ENCODE measurements at regions not wholly inside any gene's neighbourhood (a gene's known extent, or its start where the extent isn't known, plus 50 kb on each side); places are given as distances from the start of the nearest gene placed in this dataset.

GRCh38 chr7:16982640-16983350, 101.0 kb upstream of the AGR3 start:
- Histone ChIP-seq H3K27ac (ENCODE audit: low read depth, low read length) (no peak overlapping the region), H3K9ac (ENCODE audit: low read length) (no peak overlapping the region), H3K4me3 (ENCODE audit: low read depth in 1 of 2, low read length in 2 of 2) (no peak overlapping the region), H3K36me3 (ENCODE audit: insufficient read depth, low read length) (no peaks in the 10 kb centered on the region), H3K27me3 (ENCODE audit: control insufficient read depth in 1 of 2, insufficient read depth in 2 of 2, low read length in 2 of 2) (no peaks in the 10 kb centered on the region), H3K9me3 (ENCODE audit: low read length) (no peaks in the 10 kb centered on the region), H3K4me1 (ENCODE audit: insufficient read depth, low read length) (no peaks in the 10 kb centered on the region)

GRCh38 chr7:16984375-16984774, 102.6 kb upstream of the AGR3 start:
- Histone ChIP-seq H3K27me3 (ENCODE audit: control insufficient read depth in 1 of 2, insufficient read depth in 2 of 2, low read length in 2 of 2) (no peaks in the 10 kb centered on the region), H3K36me3 (ENCODE audit: insufficient read depth, low read length) (no peaks in the 10 kb centered on the region), H3K4me3 (ENCODE audit: low read depth in 1 of 2, low read length in 2 of 2) (no peak overlapping the region), H3K9ac (ENCODE audit: low read length) (no peak overlapping the region), H3K9me3 (ENCODE audit: low read length) (no peaks in the 10 kb centered on the region), H3K4me1 (ENCODE audit: insufficient read depth, low read length) (no peaks in the 10 kb centered on the region), H3K27ac (ENCODE audit: low read depth, low read length) (no peak overlapping the region)

- Histone ChIP-seq H3K9me3 (ENCODE audit: low read length) (no peaks in the 10 kb centered on the region), H3K27ac (ENCODE audit: low read depth, low read length) (no peak overlapping the region), H3K9ac (ENCODE audit: low read length) (no peak overlapping the region), H3K27me3 (ENCODE audit: control insufficient read depth in 1 of 2, insufficient read depth in 2 of 2, low read length in 2 of 2) (no peaks in the 10 kb centered on the region), H3K4me1 (ENCODE audit: insufficient read depth, low read length) (peaks cover 5% of the 10 kb centered on the region), H3K4me3 (ENCODE audit: low read depth in 1 of 2, low read length in 2 of 2) (no peak overlapping the region), H3K36me3 (ENCODE audit: insufficient read depth, low read length) (no peaks in the 10 kb centered on the region)
Measured at GRCh38 chr7:16985621-16986020, 103.8 kb upstream of the AGR3 start.

- Histone ChIP-seq H3K4me3 (ENCODE audit: low read depth in 1 of 2, low read length in 2 of 2) (no peak overlapping the region), H3K4me1 (ENCODE audit: insufficient read depth, low read length) (peaks cover 5% of the 10 kb centered on the region), H3K27me3 (ENCODE audit: control insufficient read depth in 1 of 2, insufficient read depth in 2 of 2, low read length in 2 of 2) (no peaks in the 10 kb centered on the region), H3K36me3 (ENCODE audit: insufficient read depth, low read length) (no peaks in the 10 kb centered on the region), H3K9ac (ENCODE audit: low read length) (no peak overlapping the region), H3K9me3 (ENCODE audit: low read length) (no peaks in the 10 kb centered on the region), H3K27ac (ENCODE audit: low read depth, low read length) (no peak overlapping the region)
Measured at GRCh38 chr7:16986755-16987154, 105.0 kb upstream of the AGR3 start.

GRCh38 chr7:16989811-16990413, 108.1 kb upstream of the AGR3 start:
- H3K4me3 ChIP-seq (ENCODE audit: low read depth in 1 of 2, low read length in 2 of 2) = no peak overlapping the region

GRCh38 chr7:16991551-16991950, 109.8 kb upstream of the AGR3 start:
- H3K9ac ChIP-seq (ENCODE audit: low read length) = no peak overlapping the region

More at GRCh38 chr7:16989811-16990413, 108.1 kb upstream of the AGR3 start:
- peaks cover 5% of the 10 kb centered on the region for H3K4me1 ChIP-seq (ENCODE audit: insufficient read depth, low read length)
- H3K27me3 ChIP-seq (ENCODE audit: control insufficient read depth in 1 of 2, insufficient read depth in 2 of 2, low read length in 2 of 2) = no peaks in the 10 kb centered on the region
- no peak overlapping the region for H3K27ac ChIP-seq (ENCODE audit: low read depth, low read length)
- H3K9me3 ChIP-seq (ENCODE audit: low read length) = no peaks in the 10 kb centered on the region
- no peak overlapping the region for H3K9ac ChIP-seq (ENCODE audit: low read length)
- H3K36me3 ChIP-seq (ENCODE audit: insufficient read depth, low read length) = no peaks in the 10 kb centered on the region

GRCh38 chr7:16993543-16993942, 111.8 kb upstream of the AGR3 start:
- Histone ChIP-seq H3K4me1 (ENCODE audit: insufficient read depth, low read length) (peaks cover 5% of the 10 kb centered on the region), H3K27me3 (ENCODE audit: control insufficient read depth in 1 of 2, insufficient read depth in 2 of 2, low read length in 2 of 2) (no peaks in the 10 kb centered on the region), H3K36me3 (ENCODE audit: insufficient read depth, low read length) (no peaks in the 10 kb centered on the region), H3K9ac (ENCODE audit: low read length) (no peak overlapping the region), H3K9me3 (ENCODE audit: low read length) (no peaks in the 10 kb centered on the region), H3K4me3 (ENCODE audit: low read depth in 1 of 2, low read length in 2 of 2) (no peak overlapping the region), H3K27ac (ENCODE audit: low read depth, low read length) (no peak overlapping the region)

More at GRCh38 chr7:16991551-16991950, 109.8 kb upstream of the AGR3 start:
- Histone ChIP-seq H3K4me1 (ENCODE audit: insufficient read depth, low read length) (peaks cover 5% of the 10 kb centered on the region), H3K9me3 (ENCODE audit: low read length) (no peaks in the 10 kb centered on the region), H3K27ac (ENCODE audit: low read depth, low read length) (no peak overlapping the region), H3K36me3 (ENCODE audit: insufficient read depth, low read length) (no peaks in the 10 kb centered on the region), H3K27me3 (ENCODE audit: control insufficient read depth in 1 of 2, insufficient read depth in 2 of 2, low read length in 2 of 2) (no peaks in the 10 kb centered on the region), H3K4me3 (ENCODE audit: low read depth in 1 of 2, low read length in 2 of 2) (no peak overlapping the region)

- H3K9ac ChIP-seq (ENCODE audit: low read length) = no peak overlapping the region
- no peaks in the 10 kb centered on the region for H3K36me3 ChIP-seq (ENCODE audit: insufficient read depth, low read length)
- no peak overlapping the region for H3K27ac ChIP-seq (ENCODE audit: low read depth, low read length)
- H3K4me1 ChIP-seq (ENCODE audit: insufficient read depth, low read length) = no peaks in the 10 kb centered on the region
- H3K4me3 ChIP-seq (ENCODE audit: low read depth in 1 of 2, low read length in 2 of 2) = no peak overlapping the region
- H3K9me3 ChIP-seq (ENCODE audit: low read length) = no peaks in the 10 kb centered on the region
- H3K27me3 ChIP-seq (ENCODE audit: control insufficient read depth in 1 of 2, insufficient read depth in 2 of 2, low read length in 2 of 2) = no peaks in the 10 kb centered on the region
Measured at GRCh38 chr7:16998481-16999051, 116.8 kb upstream of the AGR3 start.

- no peaks in the 10 kb centered on the region for H3K4me1 ChIP-seq (ENCODE audit: insufficient read depth, low read length)
- no peaks in the 10 kb centered on the region for H3K36me3 ChIP-seq (ENCODE audit: insufficient read depth, low read length)
- H3K4me3 ChIP-seq (ENCODE audit: low read depth in 1 of 2, low read length in 2 of 2) = no peak overlapping the region
- no peak overlapping the region for H3K9ac ChIP-seq (ENCODE audit: low read length)
- no peak overlapping the region for H3K27ac ChIP-seq (ENCODE audit: low read depth, low read length)
- no peaks in the 10 kb centered on the region for H3K9me3 ChIP-seq (ENCODE audit: low read length)
- no peaks in the 10 kb centered on the region for H3K27me3 ChIP-seq (ENCODE audit: control insufficient read depth in 1 of 2, insufficient read depth in 2 of 2, low read length in 2 of 2)
Measured at GRCh38 chr7:16999541-17000267, 117.9 kb upstream of the AGR3 start.

GRCh38 chr7:17005271-17005670, 123.5 kb upstream of the AGR3 start:
- Histone ChIP-seq H3K36me3 (ENCODE audit: insufficient read depth, low read length) (no peaks in the 10 kb centered on the region), H3K9ac (ENCODE audit: low read length) (no peak overlapping the region), H3K27me3 (ENCODE audit: control insufficient read depth in 1 of 2, insufficient read depth in 2 of 2, low read length in 2 of 2) (no peaks in the 10 kb centered on the region), H3K4me1 (ENCODE audit: insufficient read depth, low read length) (peaks cover 4% of the 10 kb centered on the region), H3K4me3 (ENCODE audit: low read depth in 1 of 2, low read length in 2 of 2) (no peak overlapping the region), H3K27ac (ENCODE audit: low read depth, low read length) (no peak overlapping the region), H3K9me3 (ENCODE audit: low read length) (no peaks in the 10 kb centered on the region)

GRCh38 chr7:17007841-17008240, 126.1 kb upstream of the AGR3 start:
- no peaks in the 10 kb centered on the region for H3K9me3 ChIP-seq (ENCODE audit: low read length)
- H3K9ac ChIP-seq (ENCODE audit: low read length) = no peak overlapping the region
- no peaks in the 10 kb centered on the region for H3K36me3 ChIP-seq (ENCODE audit: insufficient read depth, low read length)

More at GRCh38 chr7:17007841-17008240, 126.1 kb upstream of the AGR3 start:
- no peak overlapping the region for H3K4me3 ChIP-seq (ENCODE audit: low read depth in 1 of 2, low read length in 2 of 2)
- H3K27me3 ChIP-seq (ENCODE audit: control insufficient read depth in 1 of 2, insufficient read depth in 2 of 2, low read length in 2 of 2) = no peaks in the 10 kb centered on the region
- H3K27ac ChIP-seq (ENCODE audit: low read depth, low read length) = no peak overlapping the region
- H3K4me1 ChIP-seq (ENCODE audit: insufficient read depth, low read length) = peaks cover 4% of the 10 kb centered on the region
